ENCODE measurements at regions not wholly inside any gene's neighbourhood (a gene's known extent, or its start where the extent isn't known, plus 50 kb on each side); places are given as distances from the start of the nearest gene placed in this dataset.
"Not testable (repeated sequence)": the region's sequence is repeated elsewhere in the genome, so short reads cannot be mapped to it uniquely, and the experiment has no call there.

DNA sequence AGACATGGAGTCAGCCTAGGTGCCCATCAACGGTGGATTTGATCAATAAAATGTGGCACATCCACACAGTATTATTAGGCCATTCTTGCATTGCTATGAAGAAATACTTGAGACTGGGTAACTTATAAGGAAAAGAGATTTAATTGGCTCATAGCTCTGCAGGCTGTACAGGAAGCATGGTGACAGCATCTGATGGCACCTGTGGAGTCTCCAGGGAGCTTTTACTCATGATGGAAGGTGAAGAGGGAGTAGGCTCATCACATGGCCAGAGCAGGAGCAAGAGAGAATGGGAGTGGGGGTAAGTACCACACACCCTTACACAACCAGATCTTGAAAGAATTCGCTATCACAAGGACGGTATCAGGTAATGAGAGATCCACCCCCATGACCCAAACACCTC lies 1756.7 kb upstream of the DEFB115 start:
- TF ChIP-seq, protein P1, sequence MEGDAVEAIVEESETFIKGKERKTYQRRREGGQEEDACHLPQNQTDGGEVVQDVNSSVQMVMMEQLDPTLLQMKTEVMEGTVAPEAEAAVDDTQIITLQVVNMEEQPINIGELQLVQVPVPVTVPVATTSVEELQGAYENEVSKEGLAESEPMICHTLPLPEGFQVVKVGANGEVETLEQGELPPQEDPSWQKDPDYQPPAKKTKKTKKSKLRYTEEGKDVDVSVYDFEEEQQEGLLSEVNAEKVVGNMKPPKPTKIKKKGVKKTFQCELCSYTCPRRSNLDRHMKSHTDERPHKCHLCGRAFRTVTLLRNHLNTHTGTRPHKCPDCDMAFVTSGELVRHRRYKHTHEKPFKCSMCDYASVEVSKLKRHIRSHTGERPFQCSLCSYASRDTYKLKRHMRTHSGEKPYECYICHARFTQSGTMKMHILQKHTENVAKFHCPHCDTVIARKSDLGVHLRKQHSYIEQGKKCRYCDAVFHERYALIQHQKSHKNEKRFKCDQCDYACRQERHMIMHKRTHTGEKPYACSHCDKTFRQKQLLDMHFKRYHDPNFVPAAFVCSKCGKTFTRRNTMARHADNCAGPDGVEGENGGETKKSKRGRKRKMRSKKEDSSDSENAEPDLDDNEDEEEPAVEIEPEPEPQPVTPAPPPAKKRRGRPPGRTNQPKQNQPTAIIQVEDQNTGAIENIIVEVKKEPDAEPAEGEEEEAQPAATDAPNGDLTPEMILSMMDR (IDR thresholded peaks at IDR 0.05), result not testable (repeated sequence)
- TF ChIP-seq POLR2A (IDR thresholded peaks at IDR 0.05), result not testable (repeated sequence)
